Lung (tissue), 11 donors: ENCODE measurements at regions not wholly inside any gene's neighbourhood (a gene's known extent, or its start where the extent isn't known, plus 50 kb on each side); places are given as distances from the start of the nearest gene placed in this dataset.

ENCODE experiments used
- ATAC-seq: fragments of 200-7000 bp; cut with Tn5 transposase; one replicate; pipeline ENCODE4 v1.9.1; 2020; ENCODE audit warnings: moderate number of reproducible peaks; ENCODE audit not compliant: insufficient read depth, low FRiP score
- DNase-seq, 3 donors: peaks; one replicate each; pipeline ENCODE4 v3.0.0-alpha.2; 2013 to 2017
- H3K27ac ChIP-seq, 2 donors: one replicate each; pipeline ENCODE4 v1.5.1; 2013; ENCODE audit warnings: mild to moderate bottlenecking in 2 of 2, moderate library complexity in 2 of 2, control low read depth in 1 of 2, inconsistent platforms in 1 of 2, low read depth in 1 of 2, low read length in 1 of 2
- H3K27me3 ChIP-seq, 3 donors: one replicate each; pipeline ENCODE4 v1.5.1; 2013; ENCODE audit warnings: low read length in 2 of 3; ENCODE audit not compliant: control insufficient read depth in 3 of 3, insufficient read depth in 3 of 3
- H3K36me3 ChIP-seq, 4 donors: one replicate each; pipeline ENCODE4 v1.5.1; 2013; ENCODE audit warnings: low read length in 4 of 4, mild to moderate bottlenecking in 1 of 4, moderate library complexity in 1 of 4; ENCODE audit not compliant: control insufficient read depth in 4 of 4, insufficient read depth in 4 of 4
- H3K4me1 ChIP-seq, 5 donors: one replicate each; pipeline ENCODE4 v1.5.1; 2013; ENCODE audit warnings: low read length in 5 of 5, mild to moderate bottlenecking in 2 of 5, moderate library complexity in 1 of 5; ENCODE audit not compliant: control insufficient read depth in 5 of 5, insufficient read depth in 5 of 5
- H3K4me3 ChIP-seq: one replicate; pipeline ENCODE4 v1.5.1; 2013; ENCODE audit warnings: mild to moderate bottlenecking, control low read depth, moderate library complexity
- H3K9ac ChIP-seq, 2 donors: one replicate each; pipeline ENCODE4 v1.5.1; 2013; ENCODE audit warnings: low read length in 2 of 2, control low read depth in 1 of 2; ENCODE audit not compliant: insufficient read depth in 1 of 2
- H3K9me3 ChIP-seq, 4 donors: one replicate each; pipeline ENCODE4 v1.5.1; 2013; ENCODE audit warnings: low read length in 3 of 4, mild to moderate bottlenecking in 1 of 4, moderate library complexity in 1 of 4; ENCODE audit not compliant: control insufficient read depth in 4 of 4, insufficient read depth in 3 of 4
- WGBS, 2 donors: extraction: QIAGEN DNeasy Blood & Tissue Kit; methylation state at CpG; one replicate each; pipeline ENCODE4 v1.1.7; 2013; 5-methylcytosine and 5-hydroxymethylcytosine counted together
- TF ChIP-seq, protein P1 (sequence below): IDR thresholded peaks from 2 replicates; pipeline ENCODE4 v1.5.1; 2012; ENCODE audit warnings: mild to moderate bottlenecking; ENCODE audit errors: control extremely low read depth, extremely low read depth
- donor health status: control.
- donor health status: control.
- donor health status: Bipolar disorder and iron deficiency.
- donor health status: healthy.
- donor health status: DM: yes; HTN: yes; CAD: no.

DNA sequence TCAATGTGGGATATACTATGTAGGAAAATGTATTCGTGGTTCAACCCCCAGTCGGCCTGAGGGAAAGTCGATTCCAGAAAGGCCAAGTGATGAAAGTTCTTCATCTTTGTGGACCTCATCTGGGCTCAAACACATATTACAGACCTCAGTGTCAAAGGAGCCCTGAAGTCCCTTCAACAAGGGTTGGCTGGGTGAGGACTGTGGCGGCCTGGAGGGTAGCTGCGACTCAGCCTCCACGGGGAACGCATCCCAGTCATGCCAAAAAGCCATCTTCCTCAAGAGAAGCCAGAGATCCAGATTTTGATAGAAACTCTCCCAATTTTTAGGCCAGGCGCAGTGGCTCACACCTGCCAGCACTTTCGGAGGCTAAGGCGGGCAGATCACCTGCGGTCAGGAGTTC, 158.6 kb upstream of the PTPN1 start:
- no peak for DNase-seq
- no peak overlapping the region for H3K4me3 ChIP-seq
- no peaks in the 10 kb centered on the region for H3K36me3 ChIP-seq
- H3K9me3 ChIP-seq: no peaks in the 10 kb centered on the region
- ATAC-seq: no peak
- no peak overlapping the region for H3K9ac ChIP-seq
- WGBS, 2 donors: 95 to 96% methylated on average over 11 of the region's 11 CpGs
- TF ChIP-seq, protein P1, sequence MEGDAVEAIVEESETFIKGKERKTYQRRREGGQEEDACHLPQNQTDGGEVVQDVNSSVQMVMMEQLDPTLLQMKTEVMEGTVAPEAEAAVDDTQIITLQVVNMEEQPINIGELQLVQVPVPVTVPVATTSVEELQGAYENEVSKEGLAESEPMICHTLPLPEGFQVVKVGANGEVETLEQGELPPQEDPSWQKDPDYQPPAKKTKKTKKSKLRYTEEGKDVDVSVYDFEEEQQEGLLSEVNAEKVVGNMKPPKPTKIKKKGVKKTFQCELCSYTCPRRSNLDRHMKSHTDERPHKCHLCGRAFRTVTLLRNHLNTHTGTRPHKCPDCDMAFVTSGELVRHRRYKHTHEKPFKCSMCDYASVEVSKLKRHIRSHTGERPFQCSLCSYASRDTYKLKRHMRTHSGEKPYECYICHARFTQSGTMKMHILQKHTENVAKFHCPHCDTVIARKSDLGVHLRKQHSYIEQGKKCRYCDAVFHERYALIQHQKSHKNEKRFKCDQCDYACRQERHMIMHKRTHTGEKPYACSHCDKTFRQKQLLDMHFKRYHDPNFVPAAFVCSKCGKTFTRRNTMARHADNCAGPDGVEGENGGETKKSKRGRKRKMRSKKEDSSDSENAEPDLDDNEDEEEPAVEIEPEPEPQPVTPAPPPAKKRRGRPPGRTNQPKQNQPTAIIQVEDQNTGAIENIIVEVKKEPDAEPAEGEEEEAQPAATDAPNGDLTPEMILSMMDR: no peak
- peaks cover 0 to 46% (median 15%) of the 10 kb centered on the region in 5 donors for H3K4me1 ChIP-seq
- no peaks in the 10 kb centered on the region for H3K27me3 ChIP-seq
- H3K27ac ChIP-seq: no peak overlapping the region

DNA sequence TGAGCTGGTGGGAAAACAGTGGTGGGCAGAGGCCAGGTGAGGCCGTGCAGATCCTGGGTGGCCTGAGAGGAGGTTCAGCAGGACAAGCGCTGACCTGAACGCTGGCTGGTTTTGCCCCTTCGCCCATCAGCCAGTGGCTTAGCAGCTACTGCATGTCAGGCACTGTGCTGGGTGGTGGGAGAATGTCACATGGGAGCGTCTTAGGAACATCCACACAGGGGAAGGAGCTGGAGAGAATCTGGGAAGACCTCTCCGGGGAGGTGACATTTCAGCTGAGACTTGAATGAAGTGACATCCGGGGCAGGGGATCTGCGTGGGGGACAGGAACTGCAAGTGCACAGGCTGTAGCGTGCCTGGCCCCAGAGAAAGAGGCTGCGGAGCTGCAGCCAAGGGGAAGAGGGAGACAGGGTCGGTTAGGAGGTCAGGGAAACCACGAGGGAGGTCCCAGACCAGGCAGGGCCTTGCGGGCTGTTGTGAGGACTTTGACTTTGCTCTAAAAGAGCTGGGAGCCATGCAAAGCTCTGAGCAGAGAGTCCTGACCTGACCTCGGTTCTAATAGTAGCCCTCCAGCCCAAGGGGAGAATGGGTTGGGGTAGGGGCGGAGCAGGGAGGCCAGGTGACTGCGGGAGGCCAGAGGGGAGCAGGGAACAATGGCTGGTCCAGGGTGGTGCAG, 156.8 kb upstream of the PTPN1 start:
- TF ChIP-seq, protein P1: no peak
- Histone ChIP-seq H3K9ac (peak overlapping the region in 1 of 2 donors; percentile 34), H3K27ac (no peak overlapping the region), H3K4me3 (no peak overlapping the region), H3K9me3 (no peaks in the 10 kb centered on the region), H3K27me3 (no peaks in the 10 kb centered on the region), H3K4me1 (peaks cover 0 to 43% (median 7%) of the 10 kb centered on the region in 5 donors), H3K36me3 (no peaks in the 10 kb centered on the region)
- no peak for ATAC-seq
- DNase-seq: no peak
- 43 to 64% methylated on average over 16 of the region's 16 CpGs for WGBS, 2 donors

DNA sequence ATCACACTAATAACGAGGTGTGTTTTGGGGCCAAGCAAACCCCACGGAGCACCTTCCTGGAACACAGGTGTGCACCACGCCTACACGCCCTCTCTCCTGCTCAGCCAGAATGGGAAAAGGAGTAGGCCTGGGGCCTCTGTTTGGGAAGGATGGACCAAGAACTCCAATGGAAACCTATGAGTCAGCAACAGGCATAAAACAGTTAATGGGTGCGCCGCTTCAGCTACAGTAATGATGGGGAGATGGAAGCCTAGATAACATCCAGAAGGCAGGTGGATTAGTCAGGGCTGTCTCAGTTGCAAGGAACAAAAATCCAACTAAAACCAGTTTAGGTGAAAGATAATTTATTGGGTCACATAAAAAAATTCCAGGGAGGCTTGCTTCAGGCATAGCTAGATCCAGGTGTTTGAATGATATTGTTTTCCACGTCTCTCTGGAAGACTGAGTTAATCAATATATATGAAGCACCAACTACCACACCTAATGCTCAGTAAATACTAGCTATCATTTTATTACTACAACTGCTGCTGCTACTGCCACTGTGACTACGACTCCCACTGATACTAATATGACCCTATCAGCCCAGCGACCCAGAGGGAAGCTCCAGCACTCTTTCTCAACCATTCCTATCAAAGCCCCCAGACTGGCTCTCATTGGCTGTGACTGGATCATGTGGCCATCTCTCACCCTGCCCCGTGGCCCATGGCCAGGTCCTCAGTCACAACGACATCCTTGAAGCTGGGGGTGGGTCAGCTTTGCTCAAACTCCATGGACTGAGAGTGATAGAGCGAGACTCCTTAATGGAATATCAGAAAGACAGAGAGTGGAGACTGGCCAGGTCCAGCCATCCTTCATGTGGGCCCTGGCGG, 155.2 kb upstream of the PTPN1 start:
- peak; percentile 86 to 88 (median 87) for DNase-seq
- no peak overlapping the region for H3K4me3 ChIP-seq
- TF ChIP-seq, protein P1: no peak
- WGBS, 2 donors: 79 to 84% methylated on average over 13 of the region's 13 CpGs
- no peaks in the 10 kb centered on the region for H3K9me3 ChIP-seq
- H3K27me3 ChIP-seq: no peaks in the 10 kb centered on the region
- H3K27ac ChIP-seq: peak overlapping the region in 1 of 2 donors; percentile 6
- H3K4me1 ChIP-seq: peaks cover 0 to 46% (median 8%) of the 10 kb centered on the region in 5 donors
- no peak overlapping the region for H3K9ac ChIP-seq
- no peaks in the 10 kb centered on the region for H3K36me3 ChIP-seq
- no peak for ATAC-seq
